GM19372 (cell line): ENCODE measurements at regions not wholly inside any gene's neighbourhood (a gene's known extent, or its start where the extent isn't known, plus 50 kb on each side); places are given as distances from the start of the nearest gene placed in this dataset.
"Not testable (repeated sequence)": the region's sequence is repeated elsewhere in the genome, so short reads cannot be mapped to it uniquely, and the experiment has no call there.

Experiments used
- ATAC-seq: cut with Tn5 transposase; IDR thresholded peaks from one replicate; pipeline ENCODE4 v1.9.1; 2021; ENCODE audit warnings: mild to moderate bottlenecking, low read depth, moderate library complexity; ENCODE audit not compliant: unreplicated experiment

DNA sequence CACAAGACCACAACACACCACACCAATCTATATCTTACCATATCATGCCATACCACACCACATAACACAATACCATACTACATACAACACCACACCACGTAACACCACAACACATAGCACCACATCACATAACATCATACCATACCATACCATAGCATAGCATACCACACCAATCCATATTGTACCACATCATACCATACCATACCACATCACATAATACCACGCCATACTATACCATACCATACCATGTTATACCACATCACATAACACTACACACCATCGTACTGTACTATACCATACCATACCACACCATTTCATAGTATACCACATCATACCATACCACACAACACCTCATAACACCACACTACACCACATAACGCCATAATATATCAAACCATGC lies 335.2 kb upstream of the VWC2 start:
- no peak for ATAC-seq

DNA sequence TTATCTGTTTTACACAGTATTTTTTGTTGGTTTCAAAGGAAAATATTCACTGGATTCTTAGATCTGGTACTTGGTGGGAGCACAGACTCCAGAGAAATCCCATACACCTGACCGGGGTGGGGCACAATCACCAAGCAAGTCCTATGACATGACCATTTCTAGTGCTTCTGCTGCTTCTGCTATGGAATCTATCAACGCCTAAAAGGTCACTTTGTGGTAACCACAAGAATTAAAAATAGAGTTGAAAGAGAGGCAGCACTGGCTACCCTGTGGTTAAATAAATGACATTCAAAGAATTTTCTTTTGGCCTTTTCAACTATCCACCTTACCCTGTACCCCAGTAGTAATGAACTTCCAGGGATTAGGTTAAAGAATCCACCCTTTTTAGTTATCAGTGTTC lies 329.9 kb upstream of the VWC2 start:
- ATAC-seq: no peak

DNA sequence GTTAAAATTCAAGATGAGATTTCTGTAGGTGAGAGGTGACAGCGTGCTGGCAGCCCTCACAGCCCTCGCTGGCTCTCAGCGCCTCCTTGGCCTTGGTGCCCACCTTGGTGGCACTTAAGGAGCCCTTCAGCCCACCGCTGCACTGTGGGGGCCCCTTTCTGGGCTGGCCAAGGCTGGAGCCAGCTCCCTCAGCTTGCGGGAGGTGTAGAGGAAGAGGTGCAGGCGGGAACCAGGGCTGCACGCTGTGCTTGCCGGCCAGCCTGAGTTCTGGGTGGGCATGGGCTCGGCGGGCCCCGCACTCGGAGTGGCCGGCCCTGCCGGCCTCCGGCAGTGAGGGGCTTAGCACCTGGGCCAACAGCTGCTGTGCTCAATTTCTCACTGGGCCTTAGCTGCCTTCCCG lies 320.0 kb upstream of the VWC2 start:
- no peak for ATAC-seq

DNA sequence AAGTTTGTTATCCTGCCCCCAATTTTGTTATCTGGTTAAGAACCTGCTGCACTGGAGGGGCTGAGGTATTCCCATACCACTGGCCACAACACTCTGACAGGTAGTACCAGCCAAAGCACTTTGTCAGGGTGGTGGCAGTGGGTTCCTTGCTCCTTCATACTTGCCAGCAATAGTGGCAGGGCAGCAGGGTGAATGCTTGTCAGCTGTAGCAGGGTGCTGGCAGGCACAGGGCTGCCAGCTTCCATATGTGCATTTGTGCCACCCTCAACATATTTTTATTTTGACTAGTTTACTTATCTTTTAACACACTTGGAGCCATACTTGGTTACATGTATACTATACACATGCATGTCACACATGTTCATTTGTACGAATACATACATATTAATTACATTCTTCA lies 294.0 kb upstream of the VWC2 start:
- no peak for ATAC-seq

DNA sequence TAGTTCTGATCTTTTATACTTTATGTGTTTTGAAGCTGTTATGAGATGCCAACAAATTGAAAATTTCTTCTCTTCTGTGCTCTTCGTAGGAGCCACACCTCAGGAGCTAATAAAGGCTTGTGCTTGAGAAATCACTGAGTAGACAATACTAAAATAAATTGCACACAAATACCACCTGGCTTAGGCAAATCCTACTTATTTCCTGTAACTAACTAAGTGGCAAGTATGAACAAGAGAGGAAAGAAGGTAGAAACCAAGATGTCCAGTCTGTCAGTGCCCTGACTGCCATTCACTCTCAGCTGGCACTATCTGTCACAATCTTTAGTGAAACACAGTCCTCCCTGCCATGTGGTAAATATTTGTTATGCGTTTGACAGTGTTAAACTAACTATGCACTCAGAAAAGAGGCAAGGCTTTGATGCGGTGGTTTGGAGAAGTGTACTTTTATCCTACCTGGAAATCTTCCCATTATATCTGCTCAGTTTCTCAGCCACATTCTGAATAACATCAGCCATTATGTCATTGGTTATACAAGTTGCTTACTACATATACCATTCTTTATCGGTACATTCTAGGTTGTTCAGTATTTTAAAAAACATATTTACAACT lies 293.4 kb upstream of the VWC2 start:
- ATAC-seq: no peak

DNA sequence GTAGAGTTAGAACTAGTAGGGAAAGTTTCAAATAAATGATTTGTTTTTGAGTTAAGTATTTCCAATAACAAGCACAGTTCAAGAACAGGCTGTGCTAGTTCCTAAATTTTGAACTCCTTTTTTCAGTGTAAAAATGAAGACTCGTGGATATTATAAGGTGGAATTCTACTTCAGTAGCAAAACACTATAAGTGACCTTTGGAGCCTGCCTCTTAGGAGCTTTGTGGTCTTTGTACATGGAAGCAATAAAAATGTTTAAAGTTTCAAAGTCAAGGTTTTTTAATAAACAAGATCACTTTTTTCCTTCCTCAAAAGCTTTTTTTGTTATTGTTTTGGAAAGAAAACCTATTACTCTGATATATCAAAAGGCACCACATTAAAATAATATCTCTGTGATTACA lies 292.4 kb upstream of the VWC2 start:
- no peak for ATAC-seq

DNA sequence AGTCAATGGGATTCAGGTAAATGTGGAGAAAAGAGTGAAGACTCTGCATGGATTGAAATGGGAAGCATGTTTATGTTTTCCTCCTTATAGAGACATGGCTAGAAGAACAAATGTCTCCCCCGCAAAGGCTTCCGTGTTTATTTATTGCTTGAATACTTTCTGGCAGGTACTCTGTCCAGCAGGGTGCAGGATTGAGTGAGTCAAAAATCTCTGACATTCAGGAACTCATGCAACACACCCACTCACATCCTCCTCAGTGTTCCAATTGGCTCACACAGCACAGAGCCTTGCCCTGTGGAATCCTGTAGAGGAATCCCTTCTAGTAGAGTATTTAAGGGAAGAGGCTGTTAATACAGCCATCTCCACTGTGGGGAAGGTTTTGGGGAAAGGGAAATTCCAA lies 290.3 kb upstream of the VWC2 start:
- ATAC-seq: no peak

DNA sequence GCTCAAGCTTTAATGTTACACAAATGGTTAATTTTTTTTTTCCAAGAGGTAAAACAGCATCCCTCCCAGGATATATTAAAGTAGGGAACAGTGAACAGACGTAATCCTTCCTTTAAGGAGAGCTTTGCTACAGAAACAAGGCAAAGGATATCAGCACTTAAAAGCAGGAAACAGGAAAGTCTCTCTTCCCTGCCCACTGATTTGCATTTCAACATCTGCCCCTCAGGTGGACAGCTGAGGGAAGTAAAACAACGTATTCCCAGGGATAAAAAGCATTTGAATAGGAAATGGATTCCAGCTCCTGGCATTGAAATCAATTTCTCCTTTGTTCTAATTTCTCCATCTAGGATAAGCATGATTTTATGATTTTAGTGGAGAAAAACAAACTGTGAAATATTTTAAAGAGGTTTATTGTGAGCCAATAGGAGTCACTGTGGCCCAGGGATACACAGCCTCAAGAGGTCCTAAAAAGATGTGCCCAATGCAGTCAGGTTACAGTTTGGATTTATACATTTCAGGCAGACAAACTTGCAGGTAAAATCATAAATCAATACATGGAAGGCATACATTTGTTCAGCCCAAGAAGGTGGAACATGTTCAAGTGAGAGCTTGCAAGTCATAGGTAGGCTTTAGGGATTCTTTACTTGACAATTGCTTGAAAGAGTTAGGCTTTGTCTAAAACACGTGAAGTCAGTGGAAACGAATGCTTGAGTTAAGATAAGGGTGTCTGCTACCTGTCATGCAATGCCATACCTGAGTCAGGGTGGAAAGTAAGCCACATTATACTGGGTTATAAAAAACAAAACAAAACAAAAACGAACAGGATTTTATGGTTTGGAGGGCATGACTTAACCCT lies 286.2 kb upstream of the VWC2 start:
- ATAC-seq: no peak

DNA sequence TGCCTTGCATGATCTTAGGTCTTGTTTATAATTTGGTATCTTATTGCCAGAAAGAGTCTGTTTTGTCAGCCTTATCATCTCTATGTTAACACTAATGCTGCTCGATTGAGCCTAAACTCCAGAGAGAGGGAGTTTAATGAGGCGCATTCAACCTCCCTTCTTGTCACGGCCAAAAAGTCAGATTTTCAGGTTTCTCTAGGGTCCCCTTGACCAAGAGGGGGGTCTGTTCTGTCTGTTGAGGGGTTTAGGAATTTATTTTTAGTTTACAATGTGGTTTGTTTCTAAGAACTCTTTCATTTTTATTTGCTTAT lies 285.7 kb upstream of the VWC2 start:
- ATAC-seq: no peak

DNA sequence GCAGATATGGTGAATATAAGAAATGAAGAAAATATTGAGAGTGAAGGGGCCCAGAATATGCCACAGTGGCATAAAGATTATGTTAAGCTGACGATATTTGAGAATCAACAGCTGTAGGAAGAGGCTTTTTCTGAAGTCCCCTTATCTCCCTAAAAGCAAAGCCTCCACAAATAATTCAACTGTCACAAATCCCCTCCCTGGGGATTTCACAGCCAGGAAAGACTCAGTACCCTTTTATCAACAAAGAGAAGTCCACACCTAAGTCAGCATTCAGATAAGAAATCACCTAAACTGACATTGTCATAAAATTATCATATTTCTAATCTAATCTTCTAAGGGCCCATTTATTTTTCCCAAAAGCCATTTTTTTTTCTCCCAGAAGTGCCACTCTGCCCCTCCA lies 284.9 kb upstream of the VWC2 start:
- no peak for ATAC-seq

DNA sequence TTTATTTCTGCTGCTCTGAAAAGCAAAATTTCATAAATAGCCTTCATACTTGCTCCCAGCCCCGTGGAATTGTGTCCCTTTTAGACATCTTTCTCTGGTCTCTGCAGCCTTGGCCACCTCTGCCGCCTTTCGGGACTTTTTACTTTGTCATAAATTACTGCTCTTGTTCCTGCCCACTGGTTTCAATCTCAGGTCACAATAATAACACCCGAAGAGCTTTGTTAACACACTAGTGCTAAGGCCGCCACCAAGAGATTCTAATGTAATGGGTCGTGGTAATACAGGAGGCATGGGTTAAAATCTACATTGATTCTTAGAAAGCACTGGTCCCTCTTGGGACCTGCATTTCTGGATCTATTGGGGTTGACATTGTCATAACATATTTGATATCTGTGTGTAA lies 276.0 kb upstream of the VWC2 start:
- ATAC-seq: no peak

DNA sequence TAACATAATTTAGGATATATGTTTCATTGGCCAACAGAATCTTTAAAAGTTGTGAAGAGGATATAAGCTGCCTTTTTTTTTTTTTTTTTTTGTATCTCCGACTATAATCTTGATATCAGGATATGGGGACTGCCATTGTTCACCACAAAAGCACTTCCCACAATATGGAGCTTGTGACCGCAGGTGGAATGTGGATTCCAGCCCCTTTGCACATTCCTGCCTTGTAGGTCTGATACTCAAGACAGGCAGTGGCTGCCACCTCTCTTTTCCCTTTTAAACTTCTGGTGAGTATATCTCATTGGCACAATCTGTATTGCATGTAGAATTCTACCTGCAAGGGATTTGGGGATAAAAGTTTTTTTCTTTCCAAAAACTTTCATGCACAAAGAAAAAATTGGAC lies 272.7 kb upstream of the VWC2 start:
- no peak for ATAC-seq

DNA sequence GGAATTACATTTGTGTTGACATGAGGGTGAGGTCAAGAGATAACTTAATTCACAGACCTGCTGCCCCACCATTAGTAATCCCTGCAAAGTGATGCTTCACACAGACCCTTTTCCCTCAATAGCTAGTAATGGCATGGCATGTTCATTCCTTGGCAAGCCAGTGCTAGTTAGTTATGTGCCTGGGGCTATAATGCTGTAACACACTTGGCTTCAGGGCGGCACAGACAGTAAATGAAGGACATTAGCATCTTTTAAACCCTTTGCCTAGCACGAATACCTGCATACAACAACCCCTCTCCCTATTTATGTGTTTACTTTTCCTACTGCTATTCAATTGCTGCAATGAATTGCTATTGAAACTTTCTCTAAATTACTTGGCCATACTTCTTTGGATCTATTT lies 266.2 kb upstream of the VWC2 start:
- ATAC-seq: not testable (repeated sequence)

DNA sequence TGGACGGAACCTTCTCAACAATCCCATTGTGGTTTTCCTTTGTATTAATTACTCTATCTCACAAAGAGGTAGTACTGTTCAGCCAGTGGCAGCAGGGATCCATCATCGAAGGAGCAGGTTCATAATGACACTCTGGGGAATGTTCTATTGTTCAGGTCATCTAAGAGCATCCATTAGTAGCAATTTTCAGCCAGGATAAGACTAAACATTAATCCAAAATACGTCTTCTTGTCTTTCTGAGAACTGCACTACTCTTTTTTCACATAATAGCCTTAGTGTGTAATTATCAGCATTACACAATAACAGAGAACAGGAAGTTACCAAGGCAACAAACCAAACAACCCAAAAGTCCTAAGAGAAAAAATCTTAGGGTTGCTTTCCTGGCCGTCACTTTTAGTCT lies 259.5 kb upstream of the VWC2 start:
- ATAC-seq: no peak

DNA sequence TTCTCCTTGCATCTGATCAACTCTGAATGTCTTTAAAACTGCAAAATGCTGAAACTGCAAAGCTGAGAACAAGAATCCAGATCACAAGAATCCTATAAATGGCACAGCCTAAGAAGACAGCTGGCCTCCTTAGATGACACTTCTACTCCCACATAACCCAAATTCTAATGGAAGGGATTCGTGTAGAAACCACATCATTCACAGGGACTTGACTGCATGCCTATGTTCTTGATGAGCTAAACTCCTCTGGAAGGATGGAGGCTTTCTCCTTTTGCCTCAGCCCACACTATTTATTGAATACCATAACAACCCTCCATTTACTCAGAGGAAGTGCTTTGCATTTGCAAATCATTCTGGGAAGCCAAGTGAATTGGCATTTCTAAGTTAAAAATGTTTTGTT lies 252.5 kb upstream of the VWC2 start:
- ATAC-seq: no peak

DNA sequence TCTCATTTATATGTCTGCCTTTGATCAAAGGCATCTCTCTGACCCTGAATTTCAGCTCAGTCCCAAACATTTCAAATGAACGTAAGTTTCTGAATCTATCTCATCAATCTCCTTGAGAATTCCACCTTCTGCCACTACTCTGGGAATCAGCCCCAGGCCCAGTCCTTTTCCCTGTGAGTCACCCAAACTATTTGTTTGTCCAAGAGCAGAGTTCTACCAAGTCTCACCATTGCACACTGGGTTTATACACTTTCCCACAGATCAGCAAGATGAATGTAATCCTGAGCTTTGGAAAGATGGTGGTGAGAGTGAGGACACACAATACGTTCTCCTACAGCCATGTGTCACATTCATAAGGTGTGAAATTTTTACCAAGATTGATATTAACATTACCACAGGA lies 251.3 kb upstream of the VWC2 start:
- no peak for ATAC-seq

DNA sequence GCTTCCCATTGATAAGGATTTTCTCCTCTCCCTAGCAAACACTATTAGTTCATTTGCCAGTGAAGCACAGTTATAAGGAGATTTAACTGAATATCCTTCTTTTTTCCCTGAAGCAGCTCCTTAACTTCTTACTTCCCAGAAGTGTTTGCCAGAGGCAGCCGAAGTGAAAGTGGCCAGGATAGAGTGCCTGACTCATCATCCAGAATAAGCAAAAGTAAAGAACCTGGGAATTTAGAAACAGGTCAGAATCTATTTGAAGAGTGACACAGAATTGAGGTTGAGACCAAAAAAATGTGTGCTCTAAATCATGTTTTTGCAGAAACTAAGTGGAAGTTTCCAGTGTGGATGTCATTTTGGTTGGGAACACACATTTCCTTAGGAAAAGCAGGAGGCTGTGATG lies 249.6 kb upstream of the VWC2 start:
- ATAC-seq: no peak

DNA sequence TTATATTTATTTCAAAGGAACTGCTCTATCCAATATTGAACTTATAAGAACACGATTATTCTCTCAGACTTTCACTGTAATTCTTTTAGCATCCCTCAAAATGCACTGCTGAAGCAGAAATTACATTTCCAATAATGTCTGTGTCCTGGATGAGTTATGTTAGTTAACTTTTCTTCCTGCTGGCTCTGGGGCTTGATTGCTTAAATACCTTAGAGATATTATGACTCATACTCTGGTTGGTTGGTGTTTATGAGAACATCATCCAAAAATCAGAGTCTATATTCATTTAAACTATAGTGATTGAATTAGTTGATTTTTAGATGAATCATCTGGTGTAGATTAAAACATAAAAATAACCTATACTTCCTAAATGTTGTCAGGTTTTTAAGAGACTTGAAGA lies 246.3 kb upstream of the VWC2 start:
- ATAC-seq: no peak

DNA sequence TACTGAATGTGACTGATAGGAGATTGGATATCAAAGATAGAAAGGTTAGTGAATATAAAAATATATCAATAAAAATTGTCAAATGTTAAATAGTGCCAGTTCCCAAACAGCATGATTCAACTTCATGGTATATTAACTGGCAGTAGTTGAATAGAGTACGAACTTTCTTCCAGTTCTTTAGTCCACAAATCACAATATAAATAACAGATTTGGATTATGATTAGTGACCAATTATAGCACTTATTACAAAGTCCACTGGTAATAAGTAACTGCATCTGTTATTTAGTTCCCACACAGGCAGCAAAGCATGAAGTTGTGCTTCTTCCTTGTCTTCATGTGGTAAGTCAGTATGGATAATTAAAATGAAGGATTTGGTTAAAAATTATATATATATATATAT lies 243.0 kb upstream of the VWC2 start:
- ATAC-seq: no peak

DNA sequence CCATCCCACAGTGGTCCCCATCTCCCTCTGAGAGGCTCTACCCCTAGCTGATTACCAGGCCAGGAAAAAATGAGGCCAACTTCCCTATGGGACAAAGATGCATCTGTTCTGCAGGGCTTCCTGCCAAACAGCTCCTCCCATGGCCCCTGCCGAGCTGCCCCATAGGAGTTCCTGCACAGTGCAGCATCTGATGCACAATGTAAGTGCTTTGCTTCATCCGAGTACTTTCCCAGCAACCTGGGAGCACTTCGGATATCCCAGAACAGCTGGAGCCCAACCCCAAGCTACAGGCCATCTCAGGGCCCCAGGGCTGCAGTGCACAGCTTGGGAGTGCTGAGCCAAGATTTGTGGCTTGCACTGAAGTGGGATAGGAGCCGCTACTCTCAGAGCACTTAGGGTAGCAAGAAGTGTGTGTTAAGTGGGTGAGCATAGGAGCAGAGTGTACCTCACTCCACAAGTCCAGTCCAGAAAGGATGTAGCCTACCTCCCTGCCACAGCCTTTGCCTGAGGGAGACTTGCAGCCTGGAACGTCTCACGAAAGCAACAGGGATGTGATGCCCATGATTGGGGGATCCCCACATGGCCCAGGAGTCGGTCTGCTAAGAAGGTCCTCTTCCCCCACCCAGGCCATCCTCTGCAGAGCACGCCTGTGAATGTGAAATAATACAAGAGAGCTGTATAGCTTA lies 209.6 kb upstream of the VWC2 start:
- ATAC-seq: no peak

DNA sequence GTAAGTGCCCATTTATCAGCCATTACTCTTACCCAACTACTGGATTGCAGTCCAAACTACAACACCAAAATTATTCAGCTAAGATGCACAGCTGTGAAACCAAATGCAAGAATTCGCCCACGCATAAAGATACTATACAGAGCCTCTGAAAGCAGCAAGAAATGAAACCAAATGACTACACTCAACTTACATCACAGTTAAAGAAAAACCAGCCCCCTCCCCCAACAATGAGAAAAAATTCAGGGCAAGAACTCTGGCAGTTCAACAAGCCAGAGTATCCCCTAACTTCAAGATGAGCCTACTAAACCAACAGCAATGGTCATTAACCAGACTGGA lies 209.1 kb upstream of the VWC2 start:
- ATAC-seq: no peak

DNA sequence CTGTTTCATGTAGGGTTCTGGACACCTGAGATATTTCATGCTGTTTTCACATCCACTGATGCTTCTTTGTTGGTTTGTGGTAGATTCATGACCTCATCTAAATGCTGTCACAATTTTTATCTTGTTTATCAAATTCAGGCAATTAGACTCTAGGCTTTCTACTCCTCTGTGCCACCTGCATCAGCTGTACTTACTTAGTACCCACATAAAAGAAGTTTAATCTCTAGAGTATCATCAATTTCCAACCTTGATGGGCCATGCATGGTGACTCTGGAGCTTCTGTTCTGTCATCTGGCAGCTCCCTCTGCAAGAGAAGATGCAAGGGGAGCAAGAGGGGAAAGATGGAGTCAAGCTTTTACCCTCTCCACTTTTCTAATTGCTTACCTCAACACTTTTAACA lies 195.9 kb upstream of the VWC2 start:
- ATAC-seq: no peak
